ENCODE measurements at regions not wholly inside any gene's neighbourhood (a gene's known extent, or its start where the extent isn't known, plus 50 kb on each side); places are given as distances from the start of the nearest gene placed in this dataset.
"Not testable (repeated sequence)": the region's sequence is repeated elsewhere in the genome, so short reads cannot be mapped to it uniquely, and the experiment has no call there.

DNA sequence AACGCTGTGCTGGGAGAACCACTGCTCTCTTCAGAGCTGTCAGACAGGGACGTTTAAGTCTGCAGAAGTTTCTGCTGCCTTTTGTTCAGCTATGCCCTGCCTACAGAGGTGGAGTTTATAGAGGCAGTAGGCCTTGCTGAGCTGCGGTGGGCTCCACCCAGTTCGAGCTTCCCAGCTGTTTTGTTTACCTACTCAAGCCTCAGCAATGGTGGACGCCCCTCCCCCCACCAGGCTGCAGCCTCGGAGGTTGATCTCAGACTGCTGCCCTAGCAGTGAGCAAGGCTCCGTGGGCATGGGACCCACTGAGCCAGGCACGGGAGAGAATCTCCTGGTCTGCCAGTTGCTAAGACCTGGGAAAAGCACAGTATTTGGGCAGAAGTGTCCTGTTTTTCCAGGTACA is 206.4 kb downstream of the EVX1 start:
- H3K4me1 ChIP-seq (ENCODE audit: insufficient read depth, low read length); H3K27ac ChIP-seq (ENCODE audit: extremely low read length, insufficient read depth, low read length); H2AFZ ChIP-seq (ENCODE audit: low read length); H3K79me2 ChIP-seq (ENCODE audit: insufficient read depth, low read length); in situ Hi-C loops (cut with HindIII; ENCODE audit: extremely low pct_ligation_motif_present, low pct_unique_long_range_greater_than_20kb); H4K20me1 ChIP-seq (ENCODE audit: insufficient read depth, low read length); BruUV-seq (replicated peaks); intact Hi-C loops (cut with micrococcal nuclease; ENCODE audit: unreplicated experiment); FAIRE-seq; CTCF ChIA-PET (ENCODE audit: low intra/inter-chr PET ratio, low total read pairs); ATAC-seq; H3K9me3 ChIP-seq (ENCODE audit: low read length); H3K36me3 ChIP-seq (replicated peaks in 1 of 2; ENCODE audit: control insufficient read depth in 1 of 2, insufficient read depth in 2 of 2, low read length in 2 of 2); H3K4me3 ChIP-seq (replicated peaks in 1 of 3; ENCODE audit: insufficient read depth in 1 of 3, low read depth in 2 of 3, low read length in 3 of 3); POLR2A ChIA-PET; H3K27me3 ChIP-seq (ENCODE audit: control insufficient read depth in 1 of 2, insufficient read depth in 2 of 2, low read length in 2 of 2); H3K9ac ChIP-seq (ENCODE audit: insufficient read depth, low read depth, low read length): not testable (repeated sequence)
- H3K4me2 ChIP-seq (ENCODE audit: low read depth, low read length), result peak overlapping the region; percentile 12; the same call in 1 of the 2 replicates
- TF ChIP-seq SALL1 (CRISPR knock-in tag; IDR thresholded peaks at IDR 0.05), result 0 out of 2 replicates have a peak, but pooled peaks have one; percentile 19
- TF ChIP-seq, protein P1, sequence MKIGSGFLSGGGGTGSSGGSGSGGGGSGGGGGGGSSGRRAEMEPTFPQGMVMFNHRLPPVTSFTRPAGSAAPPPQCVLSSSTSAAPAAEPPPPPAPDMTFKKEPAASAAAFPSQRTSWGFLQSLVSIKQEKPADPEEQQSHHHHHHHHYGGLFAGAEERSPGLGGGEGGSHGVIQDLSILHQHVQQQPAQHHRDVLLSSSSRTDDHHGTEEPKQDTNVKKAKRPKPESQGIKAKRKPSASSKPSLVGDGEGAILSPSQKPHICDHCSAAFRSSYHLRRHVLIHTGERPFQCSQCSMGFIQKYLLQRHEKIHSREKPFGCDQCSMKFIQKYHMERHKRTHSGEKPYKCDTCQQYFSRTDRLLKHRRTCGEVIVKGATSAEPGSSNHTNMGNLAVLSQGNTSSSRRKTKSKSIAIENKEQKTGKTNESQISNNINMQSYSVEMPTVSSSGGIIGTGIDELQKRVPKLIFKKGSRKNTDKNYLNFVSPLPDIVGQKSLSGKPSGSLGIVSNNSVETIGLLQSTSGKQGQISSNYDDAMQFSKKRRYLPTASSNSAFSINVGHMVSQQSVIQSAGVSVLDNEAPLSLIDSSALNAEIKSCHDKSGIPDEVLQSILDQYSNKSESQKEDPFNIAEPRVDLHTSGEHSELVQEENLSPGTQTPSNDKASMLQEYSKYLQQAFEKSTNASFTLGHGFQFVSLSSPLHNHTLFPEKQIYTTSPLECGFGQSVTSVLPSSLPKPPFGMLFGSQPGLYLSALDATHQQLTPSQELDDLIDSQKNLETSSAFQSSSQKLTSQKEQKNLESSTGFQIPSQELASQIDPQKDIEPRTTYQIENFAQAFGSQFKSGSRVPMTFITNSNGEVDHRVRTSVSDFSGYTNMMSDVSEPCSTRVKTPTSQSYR (CRISPR knock-in tag; IDR thresholded peaks at IDR 0.05; ENCODE audit: borderline replicate concordance), result peak; percentile 82
- TF ChIP-seq, protein P2, sequence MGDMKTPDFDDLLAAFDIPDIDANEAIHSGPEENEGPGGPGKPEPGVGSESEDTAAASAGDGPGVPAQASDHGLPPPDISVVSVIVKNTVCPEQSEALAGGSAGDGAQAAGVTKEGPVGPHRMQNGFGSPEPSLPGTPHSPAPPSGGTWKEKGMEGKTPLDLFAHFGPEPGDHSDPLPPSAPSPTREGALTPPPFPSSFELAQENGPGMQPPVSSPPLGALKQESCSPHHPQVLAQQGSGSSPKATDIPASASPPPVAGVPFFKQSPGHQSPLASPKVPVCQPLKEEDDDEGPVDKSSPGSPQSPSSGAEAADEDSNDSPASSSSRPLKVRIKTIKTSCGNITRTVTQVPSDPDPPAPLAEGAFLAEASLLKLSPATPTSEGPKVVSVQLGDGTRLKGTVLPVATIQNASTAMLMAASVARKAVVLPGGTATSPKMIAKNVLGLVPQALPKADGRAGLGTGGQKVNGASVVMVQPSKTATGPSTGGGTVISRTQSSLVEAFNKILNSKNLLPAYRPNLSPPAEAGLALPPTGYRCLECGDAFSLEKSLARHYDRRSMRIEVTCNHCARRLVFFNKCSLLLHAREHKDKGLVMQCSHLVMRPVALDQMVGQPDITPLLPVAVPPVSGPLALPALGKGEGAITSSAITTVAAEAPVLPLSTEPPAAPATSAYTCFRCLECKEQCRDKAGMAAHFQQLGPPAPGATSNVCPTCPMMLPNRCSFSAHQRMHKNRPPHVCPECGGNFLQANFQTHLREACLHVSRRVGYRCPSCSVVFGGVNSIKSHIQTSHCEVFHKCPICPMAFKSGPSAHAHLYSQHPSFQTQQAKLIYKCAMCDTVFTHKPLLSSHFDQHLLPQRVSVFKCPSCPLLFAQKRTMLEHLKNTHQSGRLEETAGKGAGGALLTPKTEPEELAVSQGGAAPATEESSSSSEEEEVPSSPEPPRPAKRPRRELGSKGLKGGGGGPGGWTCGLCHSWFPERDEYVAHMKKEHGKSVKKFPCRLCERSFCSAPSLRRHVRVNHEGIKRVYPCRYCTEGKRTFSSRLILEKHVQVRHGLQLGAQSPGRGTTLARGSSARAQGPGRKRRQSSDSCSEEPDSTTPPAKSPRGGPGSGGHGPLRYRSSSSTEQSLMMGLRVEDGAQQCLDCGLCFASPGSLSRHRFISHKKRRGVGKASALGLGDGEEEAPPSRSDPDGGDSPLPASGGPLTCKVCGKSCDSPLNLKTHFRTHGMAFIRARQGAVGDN (CRISPR knock-in tag; IDR thresholded peaks at IDR 0.05), result 0 out of 2 replicates have a peak, but pooled peaks have one; percentile 15
- 0% methylated on average over 7 of the region's 8 CpGs for WGBS (ENCODE audit: low lambda C conversion rate)
- peak; percentile 9 for DNase-seq (ENCODE audit: low spot score)
